ENCODE measurements at regions not wholly inside any gene's neighbourhood (a gene's known extent, or its start where the extent isn't known, plus 50 kb on each side); places are given as distances from the start of the nearest gene placed in this dataset.

DNA sequence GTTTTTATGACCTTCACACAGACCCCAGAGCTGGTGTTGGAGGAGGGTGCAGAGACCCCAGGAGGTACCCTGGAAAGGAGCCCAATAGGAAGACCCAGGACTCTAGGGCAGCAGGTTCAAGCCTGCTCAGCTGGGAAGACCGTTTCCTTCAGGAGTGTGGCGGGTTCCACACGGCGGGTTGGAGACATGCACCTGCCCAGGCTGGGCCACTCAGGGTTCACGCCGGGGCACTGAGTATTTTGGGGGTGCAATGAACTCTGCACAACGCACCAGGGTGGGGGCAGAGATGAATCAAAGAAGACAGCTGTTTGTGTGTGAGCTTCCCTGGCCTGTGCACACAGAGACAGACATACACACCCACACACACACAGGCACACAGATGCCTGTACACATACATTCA, 52.5 kb upstream of the PPP2R3B start (continued):
- TF ChIP-seq ZNF416 (CRISPR knock-in tag; IDR thresholded peaks at IDR 0.05): no peak
- TF ChIP-seq, protein P1, sequence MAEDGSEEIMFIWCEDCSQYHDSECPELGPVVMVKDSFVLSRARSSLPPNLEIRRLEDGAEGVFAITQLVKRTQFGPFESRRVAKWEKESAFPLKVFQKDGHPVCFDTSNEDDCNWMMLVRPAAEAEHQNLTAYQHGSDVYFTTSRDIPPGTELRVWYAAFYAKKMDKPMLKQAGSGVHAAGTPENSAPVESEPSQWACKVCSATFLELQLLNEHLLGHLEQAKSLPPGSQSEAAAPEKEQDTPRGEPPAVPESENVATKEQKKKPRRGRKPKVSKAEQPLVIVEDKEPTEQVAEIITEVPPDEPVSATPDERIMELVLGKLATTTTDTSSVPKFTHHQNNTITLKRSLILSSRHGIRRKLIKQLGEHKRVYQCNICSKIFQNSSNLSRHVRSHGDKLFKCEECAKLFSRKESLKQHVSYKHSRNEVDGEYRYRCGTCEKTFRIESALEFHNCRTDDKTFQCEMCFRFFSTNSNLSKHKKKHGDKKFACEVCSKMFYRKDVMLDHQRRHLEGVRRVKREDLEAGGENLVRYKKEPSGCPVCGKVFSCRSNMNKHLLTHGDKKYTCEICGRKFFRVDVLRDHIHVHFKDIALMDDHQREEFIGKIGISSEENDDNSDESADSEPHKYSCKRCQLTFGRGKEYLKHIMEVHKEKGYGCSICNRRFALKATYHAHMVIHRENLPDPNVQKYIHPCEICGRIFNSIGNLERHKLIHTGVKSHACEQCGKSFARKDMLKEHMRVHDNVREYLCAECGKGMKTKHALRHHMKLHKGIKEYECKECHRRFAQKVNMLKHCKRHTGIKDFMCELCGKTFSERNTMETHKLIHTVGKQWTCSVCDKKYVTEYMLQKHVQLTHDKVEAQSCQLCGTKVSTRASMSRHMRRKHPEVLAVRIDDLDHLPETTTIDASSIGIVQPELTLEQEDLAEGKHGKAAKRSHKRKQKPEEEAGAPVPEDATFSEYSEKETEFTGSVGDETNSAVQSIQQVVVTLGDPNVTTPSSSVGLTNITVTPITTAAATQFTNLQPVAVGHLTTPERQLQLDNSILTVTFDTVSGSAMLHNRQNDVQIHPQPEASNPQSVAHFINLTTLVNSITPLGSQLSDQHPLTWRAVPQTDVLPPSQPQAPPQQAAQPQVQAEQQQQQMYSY (CRISPR knock-in tag; IDR thresholded peaks at IDR 0.05): no peak
- TF ChIP-seq ELF4 (CRISPR knock-in tag; IDR thresholded peaks at IDR 0.05; ENCODE audit: low read depth): no peak

DNA sequence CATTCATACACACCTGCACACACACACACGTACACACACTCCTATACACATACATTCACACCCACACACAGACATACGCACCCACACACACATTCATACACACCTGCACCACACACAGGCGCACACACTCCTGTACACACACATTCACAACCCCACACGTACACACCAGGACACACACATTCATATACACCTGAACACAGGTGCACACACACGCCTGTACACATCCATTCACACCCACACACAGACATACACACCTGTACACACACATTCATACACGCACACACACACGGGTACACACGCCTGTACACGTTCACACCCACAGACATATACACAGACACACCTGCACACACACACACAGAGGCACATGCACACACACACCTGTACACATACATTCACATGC, 53.0 kb upstream of the PPP2R3B start:
- ATAC-seq: no peak
- CTCF ChIA-PET: no interaction called here
- Mint-ChIP-seq H3K36me3 (peaks cover 5% of the 10 kb centered on the region; the same call in 1 of the 2 replicates), H3K9me3 (peaks cover 15% of the 10 kb centered on the region), H3K27ac (no peak overlapping the region), H3K4me1 (peaks cover 8% of the 10 kb centered on the region; the same call in 1 of the 2 replicates), H3K27me3 (ENCODE audit: low read depth) (peaks cover 21% of the 10 kb centered on the region), H3K4me3 (no peak overlapping the region)
- no peak for DNase-seq (ENCODE audit: low spot score)
- TF ChIP-seq, protein P2, sequence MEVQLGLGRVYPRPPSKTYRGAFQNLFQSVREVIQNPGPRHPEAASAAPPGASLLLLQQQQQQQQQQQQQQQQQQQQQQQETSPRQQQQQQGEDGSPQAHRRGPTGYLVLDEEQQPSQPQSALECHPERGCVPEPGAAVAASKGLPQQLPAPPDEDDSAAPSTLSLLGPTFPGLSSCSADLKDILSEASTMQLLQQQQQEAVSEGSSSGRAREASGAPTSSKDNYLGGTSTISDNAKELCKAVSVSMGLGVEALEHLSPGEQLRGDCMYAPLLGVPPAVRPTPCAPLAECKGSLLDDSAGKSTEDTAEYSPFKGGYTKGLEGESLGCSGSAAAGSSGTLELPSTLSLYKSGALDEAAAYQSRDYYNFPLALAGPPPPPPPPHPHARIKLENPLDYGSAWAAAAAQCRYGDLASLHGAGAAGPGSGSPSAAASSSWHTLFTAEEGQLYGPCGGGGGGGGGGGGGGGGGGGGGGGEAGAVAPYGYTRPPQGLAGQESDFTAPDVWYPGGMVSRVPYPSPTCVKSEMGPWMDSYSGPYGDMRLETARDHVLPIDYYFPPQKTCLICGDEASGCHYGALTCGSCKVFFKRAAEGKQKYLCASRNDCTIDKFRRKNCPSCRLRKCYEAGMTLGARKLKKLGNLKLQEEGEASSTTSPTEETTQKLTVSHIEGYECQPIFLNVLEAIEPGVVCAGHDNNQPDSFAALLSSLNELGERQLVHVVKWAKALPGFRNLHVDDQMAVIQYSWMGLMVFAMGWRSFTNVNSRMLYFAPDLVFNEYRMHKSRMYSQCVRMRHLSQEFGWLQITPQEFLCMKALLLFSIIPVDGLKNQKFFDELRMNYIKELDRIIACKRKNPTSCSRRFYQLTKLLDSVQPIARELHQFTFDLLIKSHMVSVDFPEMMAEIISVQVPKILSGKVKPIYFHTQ (CRISPR knock-in tag; IDR thresholded peaks at IDR 0.05): no peak
- TF ChIP-seq, protein P3, sequence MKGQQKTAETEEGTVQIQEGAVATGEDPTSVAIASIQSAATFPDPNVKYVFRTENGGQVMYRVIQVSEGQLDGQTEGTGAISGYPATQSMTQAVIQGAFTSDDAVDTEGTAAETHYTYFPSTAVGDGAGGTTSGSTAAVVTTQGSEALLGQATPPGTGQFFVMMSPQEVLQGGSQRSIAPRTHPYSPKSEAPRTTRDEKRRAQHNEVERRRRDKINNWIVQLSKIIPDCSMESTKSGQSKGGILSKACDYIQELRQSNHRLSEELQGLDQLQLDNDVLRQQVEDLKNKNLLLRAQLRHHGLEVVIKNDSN (CRISPR knock-in tag; IDR thresholded peaks at IDR 0.05): no peak
- TF ChIP-seq TP53 (CRISPR knock-in tag; IDR thresholded peaks at IDR 0.05) (no peak), ZNF423 (CRISPR knock-in tag; IDR thresholded peaks at IDR 0.05) (no peak), ETV6 (CRISPR knock-in tag; IDR thresholded peaks at IDR 0.05) (no peak), PRRX2 (CRISPR knock-in tag; IDR thresholded peaks at IDR 0.05) (no peak), IRF2 (CRISPR knock-in tag; IDR thresholded peaks at IDR 0.05; ENCODE audit: borderline replicate concordance, low read depth) (no peak)
- TF ChIP-seq, protein P4, sequence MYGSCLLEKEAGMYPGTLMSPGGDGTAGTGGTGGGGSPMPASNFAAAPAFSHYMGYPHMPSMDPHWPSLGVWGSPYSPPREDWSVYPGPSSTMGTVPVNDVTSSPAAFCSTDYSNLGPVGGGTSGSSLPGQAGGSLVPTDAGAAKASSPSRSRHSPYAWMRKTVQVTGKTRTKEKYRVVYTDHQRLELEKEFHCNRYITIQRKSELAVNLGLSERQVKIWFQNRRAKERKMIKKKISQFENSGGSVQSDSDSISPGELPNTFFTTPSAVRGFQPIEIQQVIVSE (CRISPR knock-in tag; IDR thresholded peaks at IDR 0.05; ENCODE audit: borderline replicate concordance): no peak
- POLR2A ChIA-PET: no interaction called here

DNA sequence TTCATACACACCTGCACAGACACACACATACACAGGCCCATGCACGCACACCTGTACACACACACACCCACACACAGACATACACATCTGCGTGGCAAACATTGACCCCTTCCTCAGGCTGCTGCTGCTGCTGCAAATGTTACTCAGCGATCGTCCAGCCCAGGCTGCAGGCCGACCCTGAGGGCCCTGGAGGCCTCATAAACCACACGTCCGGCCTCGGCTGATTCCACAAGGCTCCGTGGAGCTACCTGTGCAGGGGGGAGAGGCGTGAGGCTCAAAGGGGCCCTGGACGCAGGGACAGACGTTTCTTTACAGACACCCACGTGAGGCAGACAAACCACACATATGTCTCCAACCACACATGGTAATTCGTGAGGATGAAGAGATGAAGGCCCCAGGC, 53.9 kb upstream of the PPP2R3B start:
- ChIA-PET POLR2A (no interaction called here), CTCF (no interaction called here)
- Mint-ChIP-seq H3K4me1 (peaks cover 10% of the 10 kb centered on the region), H3K27me3 (ENCODE audit: low read depth) (peaks cover 30% of the 10 kb centered on the region), H3K4me3 (no peak overlapping the region), H3K36me3 (peaks cover 5% of the 10 kb centered on the region; the same call in 1 of the 2 replicates), H3K27ac (peak overlapping the region; percentile 16; the same call in 1 of the 2 replicates), H3K9me3 (peaks cover 15% of the 10 kb centered on the region)
- DNase-seq (ENCODE audit: low spot score): no peak
- TF ChIP-seq, protein P5, sequence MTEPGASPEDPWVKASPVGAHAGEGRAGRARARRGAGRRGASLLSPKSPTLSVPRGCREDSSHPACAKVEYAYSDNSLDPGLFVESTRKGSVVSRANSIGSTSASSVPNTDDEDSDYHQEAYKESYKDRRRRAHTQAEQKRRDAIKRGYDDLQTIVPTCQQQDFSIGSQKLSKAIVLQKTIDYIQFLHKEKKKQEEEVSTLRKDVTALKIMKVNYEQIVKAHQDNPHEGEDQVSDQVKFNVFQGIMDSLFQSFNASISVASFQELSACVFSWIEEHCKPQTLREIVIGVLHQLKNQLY (CRISPR knock-in tag; IDR thresholded peaks at IDR 0.05): no peak
- TF ChIP-seq ZNF219 (CRISPR knock-in tag; IDR thresholded peaks at IDR 0.05; ENCODE audit: borderline replicate concordance) (no peak), MXD4 (CRISPR knock-in tag; IDR thresholded peaks at IDR 0.05; ENCODE audit: borderline replicate concordance) (no peak), NR3C1 (CRISPR knock-in tag; conservative IDR thresholded peaks at IDR 0.05; ENCODE audit: low read depth) (no peak), ZNF423 (CRISPR knock-in tag; IDR thresholded peaks at IDR 0.05) (no peak), CREM (CRISPR knock-in tag; IDR thresholded peaks at IDR 0.05) (no peak), ZNF671 (CRISPR knock-in tag; IDR thresholded peaks at IDR 0.05) (no peak), ZNF121 (CRISPR knock-in tag; IDR thresholded peaks at IDR 0.05) (no peak), TEAD4 (CRISPR knock-in tag; IDR thresholded peaks at IDR 0.05) (no peak)
- TF ChIP-seq, protein P6, sequence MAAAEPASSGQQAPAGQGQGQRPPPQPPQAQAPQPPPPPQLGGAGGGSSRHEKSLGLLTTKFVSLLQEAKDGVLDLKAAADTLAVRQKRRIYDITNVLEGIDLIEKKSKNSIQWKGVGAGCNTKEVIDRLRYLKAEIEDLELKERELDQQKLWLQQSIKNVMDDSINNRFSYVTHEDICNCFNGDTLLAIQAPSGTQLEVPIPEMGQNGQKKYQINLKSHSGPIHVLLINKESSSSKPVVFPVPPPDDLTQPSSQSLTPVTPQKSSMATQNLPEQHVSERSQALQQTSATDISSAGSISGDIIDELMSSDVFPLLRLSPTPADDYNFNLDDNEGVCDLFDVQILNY (CRISPR knock-in tag; IDR thresholded peaks at IDR 0.05): no peak
- ATAC-seq: no peak

Data from WTC11 (cell line).